Ishikawa (cell line): ENCODE measurements at regions not wholly inside any gene's neighbourhood (a gene's known extent, or its start where the extent isn't known, plus 50 kb on each side); places are given as distances from the start of the nearest gene placed in this dataset.

Experiments
- CEBPB ChIP-seq: IDR thresholded peaks from 2 replicates; pipeline ENCODE4 v1.6.1; 2012
- EGR1 ChIP-seq: IDR thresholded peaks from 2 replicates; pipeline ENCODE4 v1.6.1; 2012
- EP300 ChIP-seq: IDR thresholded peaks from 2 replicates; pipeline ENCODE4 v1.6.1; 2012; ENCODE audit warnings: borderline replicate concordance
- FOXM1 ChIP-seq: IDR thresholded peaks from 2 replicates; pipeline ENCODE4 v1.6.1; 2012; ENCODE audit warnings: low read depth, borderline replicate concordance
- RAD21 ChIP-seq: IDR thresholded peaks from 2 replicates; pipeline ENCODE4 v1.6.1; 2012; ENCODE audit warnings: low read depth
- REST ChIP-seq: IDR thresholded peaks from 2 replicates; pipeline ENCODE4 v1.6.1; 2012; ENCODE audit warnings: low read depth, mild to moderate bottlenecking
- TAF1 ChIP-seq: IDR thresholded peaks from 2 replicates; pipeline ENCODE4 v1.6.1; 2012; ENCODE audit warnings: low read depth, mild to moderate bottlenecking
- YY1 ChIP-seq: IDR thresholded peaks from 2 replicates; pipeline ENCODE4 v1.6.1; 2012; ENCODE audit warnings: low read depth
- ZBTB7A ChIP-seq: IDR thresholded peaks from 2 replicates; pipeline ENCODE4 v1.6.1; 2012; ENCODE audit warnings: low read depth
- TF ChIP-seq, protein P1 (sequence below): IDR thresholded peaks from 2 replicates; pipeline ENCODE4 v1.6.1; 2012
- TF ChIP-seq, protein P2 (sequence below): IDR thresholded peaks from 2 replicates; pipeline ENCODE4 v1.6.1; 2012

GRCh38 chr12:91250273-91250665 lies 67.7 kb upstream of the DCN start:
- TF ChIP-seq EP300 = no peak
- no peak for TF ChIP-seq YY1
- no peak for TF ChIP-seq FOXM1
- no peak for TF ChIP-seq RAD21
- TF ChIP-seq, protein P1, sequence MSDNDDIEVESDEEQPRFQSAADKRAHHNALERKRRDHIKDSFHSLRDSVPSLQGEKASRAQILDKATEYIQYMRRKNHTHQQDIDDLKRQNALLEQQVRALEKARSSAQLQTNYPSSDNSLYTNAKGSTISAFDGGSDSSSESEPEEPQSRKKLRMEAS = no peak
- no peak for TF ChIP-seq REST
- TF ChIP-seq TAF1 = no peak
- no peak for TF ChIP-seq EGR1
- TF ChIP-seq, protein P2, sequence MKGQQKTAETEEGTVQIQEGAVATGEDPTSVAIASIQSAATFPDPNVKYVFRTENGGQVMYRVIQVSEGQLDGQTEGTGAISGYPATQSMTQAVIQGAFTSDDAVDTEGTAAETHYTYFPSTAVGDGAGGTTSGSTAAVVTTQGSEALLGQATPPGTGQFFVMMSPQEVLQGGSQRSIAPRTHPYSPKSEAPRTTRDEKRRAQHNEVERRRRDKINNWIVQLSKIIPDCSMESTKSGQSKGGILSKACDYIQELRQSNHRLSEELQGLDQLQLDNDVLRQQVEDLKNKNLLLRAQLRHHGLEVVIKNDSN = no peak
- no peak for TF ChIP-seq CEBPB
- TF ChIP-seq ZBTB7A = no peak
